CD4-positive, alpha-beta T cell treated with Interferon alpha-2 for 1 hour (primary cell): ENCODE measurements at regions not wholly inside any gene's neighbourhood (a gene's known extent, or its start where the extent isn't known, plus 50 kb on each side); places are given as distances from the start of the nearest gene placed in this dataset.
"Not testable (repeated sequence)": the region's sequence is repeated elsewhere in the genome, so short reads cannot be mapped to it uniquely, and the experiment has no call there.

ENCODE experiments used
- DNase-seq, 2 donors: peaks; one replicate each; pipeline ENCODE4 v3.0.0-alpha.2; 2020 to 2022

- no peak for DNase-seq
Measured at GRCh38 chr5:82596451-82596850, 318.3 kb upstream of the RPS23 start.

- DNase-seq: no peak
Measured at GRCh38 chr5:82595113-82595512, 317.0 kb upstream of the RPS23 start.

GRCh38 chr5:82594097-82594496 is 315.9 kb upstream of the RPS23 start:
- no peak for DNase-seq

- no peak for DNase-seq
Measured at GRCh38 chr5:82593481-82593880, 315.3 kb upstream of the RPS23 start.

- no peak for DNase-seq
Measured at GRCh38 chr5:82591021-82591515, 312.9 kb upstream of the RPS23 start.

GRCh38 chr5:82590112-82590511 is 312.0 kb upstream of the RPS23 start:
- DNase-seq: no peak

- no peak for DNase-seq
Measured at GRCh38 chr5:82586661-82587310, 308.6 kb upstream of the RPS23 start.

- no peak for DNase-seq
Measured at GRCh38 chr5:82586181-82586580, 308.0 kb upstream of the RPS23 start.

- DNase-seq: no peak
Measured at GRCh38 chr5:82584631-82585030, 306.5 kb upstream of the RPS23 start.

- DNase-seq: not testable (repeated sequence)
Measured at GRCh38 chr5:82583331-82583730, 305.2 kb upstream of the RPS23 start.

GRCh38 chr5:82564963-82565362 is 286.8 kb upstream of the RPS23 start:
- no peak for DNase-seq

GRCh38 chr5:82563745-82564144 is 285.6 kb upstream of the RPS23 start:
- DNase-seq: no peak

- DNase-seq: no peak
Measured at GRCh38 chr5:82562696-82563240, 284.6 kb upstream of the RPS23 start.

- DNase-seq: no peak
Measured at GRCh38 chr5:82561797-82562196, 283.6 kb upstream of the RPS23 start.

- DNase-seq: no peak
Measured at GRCh38 chr5:82560969-82561368, 282.8 kb upstream of the RPS23 start.

- DNase-seq: no peak
Measured at GRCh38 chr5:82560561-82560960, 282.4 kb upstream of the RPS23 start.

- DNase-seq: no peak
Measured at GRCh38 chr5:82551840-82552385, 273.8 kb upstream of the RPS23 start.

GRCh38 chr5:82551192-82551591 is 273.0 kb upstream of the RPS23 start:
- DNase-seq: no peak

- DNase-seq: no peak
Measured at GRCh38 chr5:82549263-82549662, 271.1 kb upstream of the RPS23 start.

GRCh38 chr5:82544004-82544403 is 265.9 kb upstream of the RPS23 start:
- DNase-seq: no peak

GRCh38 chr5:82540301-82540700 is 262.1 kb upstream of the RPS23 start:
- no peak for DNase-seq

- DNase-seq: no peak
Measured at GRCh38 chr5:82538339-82539034, 260.3 kb upstream of the RPS23 start.

- no peak for DNase-seq
Measured at GRCh38 chr5:82537687-82538306, 259.6 kb upstream of the RPS23 start.

GRCh38 chr5:82534986-82535385 is 256.8 kb upstream of the RPS23 start:
- no peak for DNase-seq
